ENCODE measurements at regions not wholly inside any gene's neighbourhood (a gene's known extent, or its start where the extent isn't known, plus 50 kb on each side); places are given as distances from the start of the nearest gene placed in this dataset.

GRCh38 chr5:38613992-38614836 is 57.8 kb upstream of the LIFR start:
- TF ChIP-seq EP300 (IDR thresholded peaks at IDR 0.05) (no peak), POLR2AphosphoS5 (IDR thresholded peaks at IDR 0.05) (no peak), POLR2A (IDR thresholded peaks at IDR 0.05) (no peak)
- TF ChIP-seq, protein P1, sequence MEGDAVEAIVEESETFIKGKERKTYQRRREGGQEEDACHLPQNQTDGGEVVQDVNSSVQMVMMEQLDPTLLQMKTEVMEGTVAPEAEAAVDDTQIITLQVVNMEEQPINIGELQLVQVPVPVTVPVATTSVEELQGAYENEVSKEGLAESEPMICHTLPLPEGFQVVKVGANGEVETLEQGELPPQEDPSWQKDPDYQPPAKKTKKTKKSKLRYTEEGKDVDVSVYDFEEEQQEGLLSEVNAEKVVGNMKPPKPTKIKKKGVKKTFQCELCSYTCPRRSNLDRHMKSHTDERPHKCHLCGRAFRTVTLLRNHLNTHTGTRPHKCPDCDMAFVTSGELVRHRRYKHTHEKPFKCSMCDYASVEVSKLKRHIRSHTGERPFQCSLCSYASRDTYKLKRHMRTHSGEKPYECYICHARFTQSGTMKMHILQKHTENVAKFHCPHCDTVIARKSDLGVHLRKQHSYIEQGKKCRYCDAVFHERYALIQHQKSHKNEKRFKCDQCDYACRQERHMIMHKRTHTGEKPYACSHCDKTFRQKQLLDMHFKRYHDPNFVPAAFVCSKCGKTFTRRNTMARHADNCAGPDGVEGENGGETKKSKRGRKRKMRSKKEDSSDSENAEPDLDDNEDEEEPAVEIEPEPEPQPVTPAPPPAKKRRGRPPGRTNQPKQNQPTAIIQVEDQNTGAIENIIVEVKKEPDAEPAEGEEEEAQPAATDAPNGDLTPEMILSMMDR (IDR thresholded peaks at IDR 0.05) = no peak
- DNase-seq = no peak
- Histone ChIP-seq H3K36me3 (no peaks in the 10 kb centered on the region), H3K4me1 (no peaks in the 10 kb centered on the region), H3K9me3 (peaks cover 0 to 5% (median 0%) of the 10 kb centered on the region in 4 donors), H3K4me3 (no peak overlapping the region), H3K27ac (no peak overlapping the region), H3K27me3 (no peaks in the 10 kb centered on the region)
- WGBS, 2 donors = 48 to 73% methylated on average over 5 of the region's 5 CpGs
- intact Hi-C loops (cut with DNase I) = no loop called here

GRCh38 chr5:38615042-38615441 is 58.6 kb upstream of the LIFR start:
- H3K27ac ChIP-seq = no peak overlapping the region
- TF ChIP-seq, protein P1 (IDR thresholded peaks at IDR 0.05) = no peak
- TF ChIP-seq EP300 (IDR thresholded peaks at IDR 0.05) (no peak), POLR2AphosphoS5 (IDR thresholded peaks at IDR 0.05) (no peak)
- 85 to 94% methylated on average over 1 of the region's 1 CpG for WGBS, 2 donors
- no peaks in the 10 kb centered on the region for H3K27me3 ChIP-seq
- H3K4me1 ChIP-seq = no peaks in the 10 kb centered on the region
- no peak overlapping the region for H3K4me3 ChIP-seq
- no peak for DNase-seq
- peaks cover 0 to 5% (median 0%) of the 10 kb centered on the region in 4 donors for H3K9me3 ChIP-seq
- intact Hi-C loops (cut with DNase I) = no loop called here
- H3K36me3 ChIP-seq = no peaks in the 10 kb centered on the region

DNA sequence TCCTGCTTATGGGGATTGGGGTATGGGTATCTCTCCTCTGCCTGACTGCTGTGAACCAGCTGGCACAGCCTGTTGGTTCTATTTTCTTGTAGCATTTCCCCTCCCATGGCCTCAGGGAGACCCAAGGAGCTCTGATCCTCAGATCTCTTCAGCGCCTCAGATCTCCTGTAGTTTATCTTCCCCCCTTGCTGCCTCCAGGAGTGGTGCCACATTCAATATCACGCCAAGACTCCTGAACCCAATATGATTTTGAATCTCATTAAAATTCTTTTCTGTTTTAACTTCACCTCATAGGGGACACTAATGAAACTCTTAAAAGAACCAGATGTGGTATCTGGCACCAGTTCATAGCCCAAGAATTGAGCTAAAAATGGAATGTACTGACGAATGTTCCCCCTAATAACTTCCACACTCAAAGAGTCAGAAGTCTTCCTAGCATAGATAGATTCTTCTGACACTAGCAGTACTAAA is 59.6 kb upstream of the LIFR start:
- no peaks in the 10 kb centered on the region for H3K36me3 ChIP-seq
- peaks cover 0 to 5% (median 0%) of the 10 kb centered on the region in 4 donors for H3K9me3 ChIP-seq
- no peaks in the 10 kb centered on the region for H3K27me3 ChIP-seq
- DNase-seq = no peak
- H3K27ac ChIP-seq = no peak overlapping the region
- 77 to 81% methylated on average over 3 of the region's 3 CpGs for WGBS, 2 donors
- no peak overlapping the region for H3K4me3 ChIP-seq
- intact Hi-C loops (cut with DNase I) = no loop called here
- TF ChIP-seq, protein P1 (IDR thresholded peaks at IDR 0.05) = no peak
- TF ChIP-seq POLR2A (IDR thresholded peaks at IDR 0.05) = no peak
- no peak for TF ChIP-seq POLR2AphosphoS5 (IDR thresholded peaks at IDR 0.05)
- no peak for TF ChIP-seq EP300 (IDR thresholded peaks at IDR 0.05)
- H3K4me1 ChIP-seq = no peaks in the 10 kb centered on the region

- intact Hi-C loops (cut with DNase I) = no loop called here
- H3K36me3 ChIP-seq = no peaks in the 10 kb centered on the region
- no peaks in the 10 kb centered on the region for H3K4me1 ChIP-seq
- TF ChIP-seq POLR2A (IDR thresholded peaks at IDR 0.05) (no peak), POLR2AphosphoS5 (IDR thresholded peaks at IDR 0.05) (no peak), EP300 (IDR thresholded peaks at IDR 0.05) (no peak)
- TF ChIP-seq, protein P1 (IDR thresholded peaks at IDR 0.05) = no peak
- no peak overlapping the region for H3K27ac ChIP-seq
- H3K4me3 ChIP-seq = no peak overlapping the region
- H3K9me3 ChIP-seq = peaks cover 0 to 5% (median 0%) of the 10 kb centered on the region in 4 donors
- no peaks in the 10 kb centered on the region for H3K27me3 ChIP-seq
- DNase-seq = no peak
- 91 to 98% methylated on average over 1 of the region's 1 CpG for WGBS, 2 donors
These were observed 61.7 kb upstream of the LIFR start for GRCh38 chr5:38618154-38618553.
